Fibroblast of skin of scalp (primary cell): ENCODE measurements at regions not wholly inside any gene's neighbourhood (a gene's known extent, or its start where the extent isn't known, plus 50 kb on each side); places are given as distances from the start of the nearest gene placed in this dataset.

ENCODE experiments used
- DNase-seq: peaks from one replicate; pipeline ENCODE4 v3.0.0-alpha.2; 2013

GRCh38 chr2:221197225-221197856 is 374.8 kb downstream of the EPHA4 start:
- DNase-seq = no peak

DNA sequence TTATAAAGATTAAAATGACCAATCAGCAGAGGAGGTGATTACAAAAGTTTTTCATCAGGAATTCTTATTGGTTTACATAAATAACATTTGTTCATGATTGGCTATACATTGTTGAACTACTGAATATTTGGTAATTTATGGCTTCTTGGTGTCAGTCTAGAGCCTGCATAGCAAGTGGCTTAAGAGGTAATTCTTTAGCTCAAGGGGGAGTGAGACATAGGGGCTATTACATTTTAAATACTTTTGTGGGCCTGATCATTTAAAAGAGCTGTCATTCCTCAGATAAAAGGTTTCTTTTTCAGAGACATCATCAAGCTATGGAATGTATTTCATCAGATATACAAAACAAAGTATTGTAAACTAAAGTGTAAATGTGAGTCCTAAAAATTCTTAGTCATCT is 373.8 kb downstream of the EPHA4 start:
- DNase-seq = no peak

- no peak for DNase-seq
These were observed 371.8 kb downstream of the EPHA4 start for GRCh38 chr2:221200184-221200839.

DNA sequence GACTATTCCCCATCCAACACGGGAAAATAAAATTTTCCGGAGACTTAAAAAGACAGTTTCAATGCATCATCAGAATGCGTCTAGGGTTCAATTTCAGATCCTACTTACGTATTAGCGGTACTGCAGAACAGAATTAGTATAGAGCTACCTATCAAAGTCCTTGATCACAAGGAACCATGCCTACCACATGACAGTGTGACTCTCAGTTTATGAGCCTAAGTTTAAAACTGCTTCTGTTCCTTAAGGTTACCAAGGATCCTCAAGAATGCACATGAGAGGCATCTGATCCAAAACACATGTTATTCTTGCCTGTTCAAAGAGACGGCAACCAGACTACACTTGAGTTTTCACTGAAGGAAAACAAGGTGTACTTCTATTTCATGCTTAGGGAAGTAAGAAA is 369.7 kb downstream of the EPHA4 start:
- DNase-seq = no peak

GRCh38 chr2:221203125-221203524 is 369.0 kb downstream of the EPHA4 start:
- DNase-seq = no peak

GRCh38 chr2:221203856-221204255 is 368.2 kb downstream of the EPHA4 start:
- DNase-seq = no peak

DNA sequence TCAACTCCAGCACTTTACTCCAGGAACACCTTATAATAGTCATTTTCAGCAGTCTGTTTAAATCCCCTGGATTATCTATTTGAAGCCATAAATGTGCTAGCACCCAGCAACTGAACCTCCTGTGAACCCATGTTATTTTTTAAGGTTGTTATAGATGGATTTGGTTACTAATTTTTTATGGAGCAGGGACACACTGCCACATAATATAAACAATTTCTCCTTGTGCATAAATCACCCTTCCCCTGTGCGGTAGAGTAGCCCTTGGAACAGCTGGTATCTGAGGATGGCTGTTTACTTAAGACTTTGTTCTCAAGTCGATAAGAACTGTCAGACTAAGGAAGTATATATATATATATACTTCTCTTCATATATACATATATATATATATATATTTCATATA is 367.4 kb downstream of the EPHA4 start:
- DNase-seq = no peak

DNA sequence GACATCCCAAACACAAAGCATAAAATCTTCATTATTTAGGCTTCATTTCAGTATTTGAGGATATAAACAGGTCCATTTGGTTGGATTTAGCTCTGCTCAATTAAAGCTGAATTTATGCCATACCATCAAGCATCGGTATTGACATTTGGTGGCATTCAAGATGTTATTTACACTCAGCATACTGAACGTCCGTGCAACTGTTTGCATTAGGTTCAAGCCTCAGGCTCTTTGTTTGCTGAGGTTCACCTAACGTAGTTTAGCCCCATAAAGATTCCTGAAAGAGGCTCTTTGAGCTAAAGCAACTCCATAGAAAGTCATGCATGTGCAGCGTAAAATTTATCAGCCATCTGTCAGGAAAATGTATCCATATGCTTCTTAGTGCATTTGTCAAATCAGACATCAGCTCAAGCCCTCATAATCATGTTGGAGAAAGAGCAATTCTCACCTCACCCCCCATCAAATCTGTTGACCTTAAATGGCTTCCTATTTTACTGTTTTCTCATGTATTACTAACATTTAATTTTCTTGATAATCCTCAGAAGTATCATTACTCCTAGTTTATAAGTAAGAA is 366.9 kb downstream of the EPHA4 start:
- DNase-seq = no peak

- no peak for DNase-seq
These were observed 361.4 kb downstream of the EPHA4 start for GRCh38 chr2:221210686-221211085.

DNA sequence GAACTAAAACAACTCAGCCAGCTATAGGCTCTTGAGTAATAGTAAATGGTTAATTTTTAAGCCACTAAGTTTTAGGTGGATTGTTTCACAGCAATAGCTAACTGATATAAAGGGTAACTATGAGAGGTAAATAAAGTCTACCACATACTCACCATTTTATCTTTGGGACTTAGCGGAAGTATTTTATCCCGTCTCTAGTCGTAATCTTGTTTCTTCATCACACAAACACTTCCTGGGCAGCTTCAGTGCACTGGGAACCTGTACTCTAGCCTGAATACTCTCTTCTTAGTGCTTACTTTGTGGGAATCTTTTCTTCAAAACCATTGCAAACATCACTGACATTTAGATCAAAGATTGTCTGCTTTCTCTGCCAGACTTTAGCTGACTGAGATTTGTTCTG is 360.5 kb downstream of the EPHA4 start:
- DNase-seq = no peak

- no peak for DNase-seq
These were observed 360.0 kb downstream of the EPHA4 start for GRCh38 chr2:221212105-221212504.

GRCh38 chr2:221215487-221215886 is 356.6 kb downstream of the EPHA4 start:
- DNase-seq = no peak

GRCh38 chr2:221216636-221217035 is 355.5 kb downstream of the EPHA4 start:
- no peak for DNase-seq

GRCh38 chr2:221225752-221226151 is 346.4 kb downstream of the EPHA4 start:
- no peak for DNase-seq

GRCh38 chr2:221228214-221228769 is 343.8 kb downstream of the EPHA4 start:
- DNase-seq = no peak

GRCh38 chr2:221229099-221229498 is 343.0 kb downstream of the EPHA4 start:
- DNase-seq = no peak

DNA sequence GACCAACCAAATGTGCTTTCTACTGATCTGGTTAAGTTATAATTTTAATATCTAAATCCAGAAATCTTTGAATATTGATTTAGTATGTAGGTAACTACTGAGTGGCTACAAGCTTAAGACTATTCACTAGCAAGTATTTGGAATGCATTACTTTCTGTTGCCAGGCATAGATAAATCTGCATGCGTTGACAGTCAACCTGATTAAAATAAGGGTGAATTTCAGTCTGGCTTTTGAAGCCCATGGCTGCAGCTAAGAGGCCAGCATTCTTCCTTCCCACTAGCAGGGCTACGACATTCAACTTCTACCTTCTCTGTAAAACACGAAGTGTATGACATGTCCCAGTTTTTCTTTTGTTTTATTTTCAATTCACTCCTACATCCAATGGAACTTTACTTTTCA is 340.6 kb downstream of the EPHA4 start:
- no peak for DNase-seq

DNA sequence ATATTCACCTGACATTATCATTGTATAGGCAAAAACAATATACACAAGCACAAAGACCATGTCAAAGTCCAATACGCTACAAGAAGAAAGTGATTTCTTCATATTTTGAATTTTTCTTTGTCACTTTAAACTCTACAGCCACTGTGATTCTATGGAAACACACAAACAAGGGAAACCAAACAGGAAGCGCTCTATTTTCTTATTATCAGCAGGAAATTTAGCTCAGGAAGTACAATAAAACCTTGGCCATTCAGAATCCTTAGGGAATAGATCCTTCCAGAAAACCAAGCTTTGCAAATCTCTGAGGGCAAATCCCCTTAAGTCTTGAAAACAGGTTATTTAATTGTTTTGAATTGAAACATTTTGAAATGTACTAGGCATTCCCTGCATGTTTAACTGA is 336.2 kb downstream of the EPHA4 start:
- DNase-seq = no peak

GRCh38 chr2:221241072-221241471 is 331.0 kb downstream of the EPHA4 start:
- DNase-seq = no peak

- no peak for DNase-seq
These were observed 328.3 kb downstream of the EPHA4 start for GRCh38 chr2:221243771-221244170.

DNA sequence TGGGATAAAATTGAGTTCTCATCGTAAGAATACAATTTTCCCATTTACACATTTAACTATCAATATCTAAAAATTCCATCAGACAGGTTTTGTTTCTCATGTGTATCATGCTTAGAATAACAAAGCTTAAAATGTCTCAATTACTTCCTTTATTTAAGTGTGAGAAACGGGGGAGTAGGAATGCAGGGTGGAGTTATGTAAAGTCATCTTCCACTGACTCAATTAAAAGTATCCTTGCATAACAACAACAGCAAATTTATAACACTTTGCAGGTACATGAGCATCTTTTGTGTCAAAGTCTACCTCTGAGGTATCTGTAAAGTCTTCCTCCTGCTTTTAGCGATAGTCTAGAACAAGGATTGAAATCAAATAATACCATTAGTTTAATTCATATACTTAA is 327.1 kb downstream of the EPHA4 start:
- no peak for DNase-seq

DNA sequence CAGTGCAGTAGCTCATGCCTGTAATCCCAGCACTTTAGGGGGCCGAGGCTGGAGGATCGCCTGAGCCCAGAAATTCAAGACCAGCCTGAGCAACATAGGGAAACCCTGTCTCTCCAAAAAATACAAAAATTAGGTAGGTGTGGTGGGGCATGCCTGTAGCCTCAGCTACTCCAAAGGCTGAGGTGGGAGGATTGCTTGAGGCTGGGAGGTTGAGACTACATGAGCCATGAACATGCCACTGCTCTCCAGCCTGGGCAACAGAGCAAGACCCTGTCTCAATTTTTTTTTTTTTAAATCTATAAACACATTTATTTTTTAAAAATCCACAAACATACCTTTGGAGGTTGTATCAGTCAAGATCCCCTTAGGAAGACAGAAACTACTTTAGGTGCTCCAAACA is 326.3 kb downstream of the EPHA4 start:
- no peak for DNase-seq

DNA sequence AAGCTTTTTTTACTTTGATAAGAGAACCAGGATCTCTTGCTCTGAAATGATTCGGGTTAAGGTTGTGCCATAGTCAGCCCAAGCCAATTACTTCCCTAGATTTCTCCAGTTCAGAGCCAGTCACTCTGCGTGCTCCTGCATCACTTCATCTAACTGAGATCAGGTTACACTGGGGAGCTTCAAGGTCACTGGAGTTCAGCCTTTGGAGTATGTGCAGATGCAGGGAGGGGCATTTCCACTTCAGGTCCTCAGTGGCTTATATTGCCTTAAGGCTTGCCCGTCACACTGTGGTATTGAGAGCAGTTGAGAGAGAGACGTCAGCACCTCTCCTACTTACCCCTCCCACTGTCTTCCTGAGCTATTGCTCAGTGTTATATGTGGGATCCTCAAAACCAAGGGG is 317.8 kb downstream of the EPHA4 start:
- DNase-seq = no peak

DNA sequence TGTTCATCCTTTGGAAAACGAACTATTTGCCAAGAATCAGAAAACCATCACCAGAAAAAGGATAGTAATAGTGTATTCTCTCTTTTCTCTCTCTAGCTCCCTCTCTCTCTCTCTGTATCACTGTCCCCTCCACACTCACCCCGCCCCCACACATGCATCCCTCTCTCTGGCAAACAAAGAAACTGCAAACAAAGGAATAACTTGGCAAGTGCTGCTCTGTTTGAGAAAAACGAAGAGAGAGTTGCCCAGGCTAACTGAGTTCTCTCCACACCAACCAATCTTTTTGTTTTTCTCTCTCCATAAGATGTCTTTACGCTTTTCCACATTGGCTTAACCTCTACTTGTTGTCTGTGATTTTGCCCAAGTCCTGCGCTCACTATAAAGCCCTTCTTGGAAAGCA is 316.2 kb downstream of the EPHA4 start:
- DNase-seq = no peak
